HUES6 (cell line): ENCODE measurements at regions not wholly inside any gene's neighbourhood (a gene's known extent, or its start where the extent isn't known, plus 50 kb on each side); places are given as distances from the start of the nearest gene placed in this dataset.
"Not testable (repeated sequence)": the region's sequence is repeated elsewhere in the genome, so short reads cannot be mapped to it uniquely, and the experiment has no call there.

ENCODE experiments used
- H3K27ac ChIP-seq: 2 replicates; pipeline ENCODE4 v1.7.0; 2013; ENCODE audit warnings: low read depth, mild to moderate bottlenecking, low read length, inconsistent platforms
- H3K27me3 ChIP-seq: 2 replicates; pipeline ENCODE4 v1.6.1; 2013; ENCODE audit warnings: low read length; ENCODE audit not compliant: control insufficient read depth, insufficient read depth
- H3K36me3 ChIP-seq: 2 replicates; pipeline ENCODE4 v1.6.1; 2013; ENCODE audit warnings: low read length; ENCODE audit not compliant: control insufficient read depth, insufficient read depth
- H3K4me1 ChIP-seq: 2 replicates; pipeline ENCODE4 v1.6.1; 2013; ENCODE audit warnings: low read length; ENCODE audit not compliant: control insufficient read depth, insufficient read depth
- H3K4me3 ChIP-seq: 2 replicates; pipeline ENCODE4 v1.5.1; 2013; ENCODE audit warnings: low read depth, low read length
- H3K9ac ChIP-seq: one replicate; pipeline ENCODE4 v1.6.1; 2013; ENCODE audit warnings: mild to moderate bottlenecking, low read length
- H3K9me3 ChIP-seq: 2 replicates; pipeline ENCODE4 v1.6.1; 2013; ENCODE audit warnings: low read depth, low read length; ENCODE audit not compliant: control insufficient read depth, insufficient read depth

DNA sequence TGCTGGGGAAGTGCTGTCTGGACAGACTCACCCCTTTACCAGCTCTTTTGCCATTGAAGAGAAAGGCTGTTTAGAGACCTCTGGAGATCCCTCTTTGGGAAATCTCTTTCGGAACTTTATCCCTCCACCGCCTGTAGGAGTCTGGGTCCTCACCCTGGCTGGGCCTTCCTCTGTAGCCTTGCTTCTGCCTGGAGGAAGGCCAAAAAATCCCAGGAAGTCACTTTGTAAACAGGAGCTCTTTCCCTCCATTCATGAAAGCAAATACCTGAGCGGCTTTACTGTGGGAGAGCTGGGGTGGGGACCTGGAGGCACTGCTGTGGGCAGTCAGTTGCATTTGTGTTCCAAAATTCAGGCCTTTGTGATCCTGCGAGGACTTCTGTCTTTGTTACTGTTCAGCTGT, 126.2 kb downstream of the KLF6 start:
- peaks cover 11% of the 10 kb centered on the region for H3K4me1 ChIP-seq
- no peak overlapping the region for H3K27ac ChIP-seq
- H3K27me3 ChIP-seq = no peaks in the 10 kb centered on the region
- H3K4me3 ChIP-seq = no peak overlapping the region
- no peaks in the 10 kb centered on the region for H3K36me3 ChIP-seq
- peaks cover 10% of the 10 kb centered on the region for H3K9me3 ChIP-seq
- no peak overlapping the region for H3K9ac ChIP-seq

DNA sequence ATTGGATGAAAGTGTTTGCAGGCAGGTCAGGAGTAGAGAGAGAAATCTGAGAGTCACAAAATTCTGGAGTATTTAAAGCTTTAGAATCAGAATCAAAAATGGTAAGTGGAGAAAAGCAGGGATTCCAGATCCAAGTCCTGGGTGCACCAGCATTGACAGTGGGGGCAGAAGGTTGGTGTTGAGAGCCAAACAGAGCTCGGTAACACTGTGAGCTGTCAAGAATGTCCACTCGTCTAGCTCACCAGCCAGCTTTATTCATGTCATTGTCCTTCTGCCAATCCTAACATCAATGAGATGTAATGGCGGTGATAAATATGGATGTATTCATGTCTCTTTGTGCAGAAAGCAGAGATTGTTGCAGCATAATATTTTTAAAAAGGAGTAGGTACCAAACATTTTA, 128.8 kb downstream of the KLF6 start:
- Histone ChIP-seq H3K9me3 (peaks cover 8% of the 10 kb centered on the region), H3K4me1 (peaks cover 11% of the 10 kb centered on the region), H3K36me3 (no peaks in the 10 kb centered on the region), H3K4me3 (no peak overlapping the region), H3K27me3 (no peaks in the 10 kb centered on the region), H3K9ac (no peak overlapping the region), H3K27ac (no peak overlapping the region)

DNA sequence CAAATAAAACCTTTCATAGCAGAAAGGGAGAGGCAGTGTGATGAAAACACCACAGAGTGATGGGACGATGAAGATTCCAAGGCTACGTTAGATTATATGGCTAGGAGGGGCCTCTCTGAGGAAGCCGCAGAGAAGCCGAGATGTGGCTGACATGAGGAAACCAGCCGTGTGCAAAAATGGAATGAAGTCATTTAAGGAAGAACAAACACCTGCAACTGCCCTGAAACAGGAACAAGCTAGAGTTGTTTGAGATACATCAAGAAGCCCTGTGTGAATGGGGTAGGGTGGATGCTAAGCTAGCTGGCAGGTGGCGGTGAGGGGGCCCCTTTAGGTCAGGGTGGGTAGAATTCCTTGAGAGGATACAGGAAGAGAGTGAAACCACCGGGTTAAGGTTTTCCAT, 129.5 kb downstream of the KLF6 start:
- Histone ChIP-seq H3K4me3 (no peak overlapping the region), H3K27me3 (no peaks in the 10 kb centered on the region), H3K36me3 (no peaks in the 10 kb centered on the region), H3K27ac (no peak overlapping the region), H3K9me3 (peaks cover under 1% of the 10 kb centered on the region; the same call in 1 of the 2 replicates), H3K9ac (no peak overlapping the region), H3K4me1 (peaks cover 11% of the 10 kb centered on the region)

DNA sequence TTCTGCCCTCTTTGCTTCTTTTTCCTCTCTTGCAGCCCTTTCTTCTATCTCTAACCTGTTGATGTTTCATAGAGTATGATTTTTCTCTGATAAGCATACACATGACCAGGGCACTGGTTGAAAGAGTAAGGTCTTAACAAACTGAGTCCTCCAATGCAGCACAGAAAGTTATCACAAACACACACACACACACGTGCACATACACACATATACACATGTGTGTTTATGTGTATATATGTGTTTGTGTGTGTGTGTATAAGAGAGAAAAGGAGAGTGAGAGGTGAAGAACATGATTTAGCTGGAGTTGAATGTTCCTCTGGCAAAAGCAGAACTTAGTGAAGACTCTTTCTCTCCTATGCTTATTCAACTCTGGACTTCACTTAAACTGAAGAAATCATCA, 130.0 kb downstream of the KLF6 start:
- Histone ChIP-seq H3K9me3 (no peaks in the 10 kb centered on the region), H3K9ac (no peak overlapping the region), H3K4me1 (peaks cover 11% of the 10 kb centered on the region), H3K27me3 (no peaks in the 10 kb centered on the region), H3K27ac (no peak overlapping the region), H3K36me3 (no peaks in the 10 kb centered on the region), H3K4me3 (no peak overlapping the region)

DNA sequence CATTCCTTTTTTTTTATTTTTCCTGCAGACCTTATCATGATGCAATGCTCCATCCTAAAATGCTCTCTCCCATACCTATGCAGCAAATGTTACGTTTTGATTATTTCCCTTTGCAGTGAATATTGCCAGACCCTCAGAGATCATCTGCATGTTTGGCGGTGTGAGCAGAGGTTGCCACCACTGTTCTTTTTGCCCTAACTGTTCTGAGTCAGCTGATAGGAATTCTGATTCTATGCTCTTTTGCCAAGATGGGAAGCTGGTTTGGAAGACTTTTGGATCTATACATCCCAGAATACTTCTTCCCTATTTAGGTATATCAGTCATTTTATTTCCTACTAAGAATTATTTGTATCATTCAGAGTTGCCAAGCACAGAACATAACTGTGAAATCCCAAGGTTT, 130.5 kb downstream of the KLF6 start:
- no peaks in the 10 kb centered on the region for H3K9me3 ChIP-seq
- no peak overlapping the region for H3K27ac ChIP-seq

DNA sequence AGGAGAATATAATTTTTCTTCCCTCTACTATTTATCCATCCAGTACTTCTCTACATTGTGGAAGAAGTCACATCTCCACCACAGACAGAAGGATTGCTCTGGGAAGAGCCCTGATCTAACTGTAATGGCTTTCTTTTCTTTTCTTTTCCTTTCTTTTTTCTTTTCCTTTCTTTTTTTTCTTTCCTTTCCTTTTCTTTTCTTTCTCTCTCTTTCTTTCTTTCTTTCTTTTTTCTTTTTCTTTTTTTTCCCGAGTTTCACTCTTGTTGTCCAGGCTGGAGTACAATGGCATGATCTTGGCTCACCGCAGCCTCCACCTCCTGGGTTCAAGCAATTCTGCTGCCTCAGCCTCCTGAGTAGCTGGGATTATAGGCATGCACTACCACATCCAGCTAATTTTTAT, 131.7 kb downstream of the KLF6 start:
- H3K4me1 ChIP-seq, H3K9me3 ChIP-seq, H3K4me3 ChIP-seq, H3K9ac ChIP-seq, H3K27me3 ChIP-seq, H3K27ac ChIP-seq, H3K36me3 ChIP-seq: not testable (repeated sequence)

More for the DNA sequence above, 130.5 kb downstream of the KLF6 start:
- no peak overlapping the region for H3K9ac ChIP-seq
- H3K4me1 ChIP-seq = peaks cover 9% of the 10 kb centered on the region
- no peaks in the 10 kb centered on the region for H3K36me3 ChIP-seq
- H3K4me3 ChIP-seq = no peak overlapping the region
- no peaks in the 10 kb centered on the region for H3K27me3 ChIP-seq

DNA sequence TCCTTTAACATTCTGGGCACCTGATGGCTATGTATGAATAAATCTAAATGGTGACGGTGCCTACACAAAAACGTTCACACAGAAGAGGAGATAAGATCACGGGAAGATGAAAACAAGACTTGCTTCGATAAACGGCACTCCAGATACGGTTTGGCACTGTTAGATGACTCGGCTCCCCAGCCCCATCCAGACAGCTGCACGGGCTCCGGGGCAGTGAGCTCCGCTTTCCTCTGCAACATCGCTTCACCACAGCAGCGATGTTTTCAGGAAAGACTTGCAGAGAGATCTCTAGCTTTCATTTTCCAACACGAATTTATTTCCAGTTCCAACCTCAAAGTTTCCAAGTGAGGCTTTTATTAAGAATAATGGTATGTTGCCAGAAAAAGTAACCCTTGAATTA, 132.1 kb downstream of the KLF6 start:
- Histone ChIP-seq H3K9ac (no peak overlapping the region), H3K27me3 (no peaks in the 10 kb centered on the region), H3K4me3 (no peak overlapping the region), H3K27ac (no peak overlapping the region), H3K9me3 (no peaks in the 10 kb centered on the region), H3K36me3 (no peaks in the 10 kb centered on the region), H3K4me1 (no peaks in the 10 kb centered on the region)

DNA sequence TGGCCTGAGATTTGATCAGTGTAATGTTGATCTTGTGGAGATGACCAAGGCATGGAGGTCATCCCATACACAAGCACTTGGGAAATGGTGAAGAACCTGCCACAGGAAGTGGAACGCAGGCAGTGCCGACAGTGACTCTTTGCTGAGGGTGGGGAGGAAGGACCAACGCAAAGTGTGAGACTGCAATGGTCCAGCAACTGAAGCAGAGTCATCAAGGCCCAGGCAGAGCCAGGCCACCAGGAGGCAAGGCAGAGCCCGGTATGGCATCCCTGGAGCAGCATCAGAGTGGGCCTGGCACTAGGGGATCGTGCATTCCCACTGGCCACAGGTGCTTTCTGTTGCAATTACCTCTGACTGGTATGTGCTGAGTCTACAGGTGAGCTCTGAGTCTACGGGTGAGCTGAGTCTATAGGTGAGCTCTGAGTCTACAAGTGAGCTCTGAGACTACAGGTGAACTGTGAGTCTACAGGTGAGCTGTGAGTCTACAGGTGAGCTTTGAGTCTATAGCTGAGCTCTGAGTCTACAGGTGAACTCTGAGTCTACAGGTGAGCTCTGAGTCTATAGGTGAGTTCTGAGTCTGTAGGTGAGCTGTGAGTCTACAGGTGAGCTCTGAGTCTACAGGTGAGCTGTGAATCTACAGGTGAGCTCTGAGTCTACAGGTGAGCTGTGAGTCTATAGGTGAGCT, 132.9 kb downstream of the KLF6 start:
- no peaks in the 10 kb centered on the region for H3K27me3 ChIP-seq
- no peaks in the 10 kb centered on the region for H3K36me3 ChIP-seq
- H3K9ac ChIP-seq = no peak overlapping the region
- no peaks in the 10 kb centered on the region for H3K9me3 ChIP-seq
- H3K4me3 ChIP-seq = no peak overlapping the region
- no peak overlapping the region for H3K27ac ChIP-seq
- no peaks in the 10 kb centered on the region for H3K4me1 ChIP-seq

DNA sequence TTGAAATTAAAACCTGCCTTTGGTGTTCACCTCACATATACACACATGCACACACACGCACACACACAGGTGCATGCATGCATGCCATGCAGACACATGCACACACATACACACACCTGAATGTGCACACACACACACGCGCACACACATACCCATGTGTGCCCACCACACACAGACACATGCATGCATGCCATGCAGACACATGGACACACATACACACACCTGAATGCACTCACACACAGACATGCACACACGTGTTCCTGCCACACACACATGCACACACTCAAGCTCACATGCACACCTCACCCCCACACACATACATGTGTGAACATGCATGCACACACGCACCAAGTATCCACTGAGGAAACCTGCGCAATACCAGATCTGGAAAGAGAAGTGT, 136.4 kb downstream of the KLF6 start:
- H3K27me3 ChIP-seq = no peaks in the 10 kb centered on the region
- H3K9me3 ChIP-seq = no peaks in the 10 kb centered on the region
- H3K9ac ChIP-seq = no peak overlapping the region
- no peaks in the 10 kb centered on the region for H3K36me3 ChIP-seq
- no peaks in the 10 kb centered on the region for H3K4me1 ChIP-seq
- no peak overlapping the region for H3K4me3 ChIP-seq
- H3K27ac ChIP-seq = no peak overlapping the region

DNA sequence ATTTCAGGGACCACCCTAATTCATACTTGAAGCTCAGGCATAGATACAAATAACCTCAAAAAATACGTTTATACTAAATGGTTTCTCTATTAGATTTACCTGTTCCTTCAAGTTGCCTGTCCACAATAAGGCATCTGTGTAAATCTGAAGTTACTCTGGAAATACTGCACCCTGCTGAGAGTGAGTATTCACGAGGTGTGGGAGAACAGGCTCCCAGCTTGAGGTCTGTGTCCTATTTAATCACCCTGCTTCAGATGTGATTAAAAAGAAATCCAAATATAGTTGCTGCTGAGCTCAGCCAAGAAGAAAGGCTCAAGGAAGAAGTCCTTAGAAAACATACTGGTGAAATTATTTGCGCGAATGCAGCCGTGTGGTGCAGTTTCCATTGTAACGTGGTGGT, 136.8 kb downstream of the KLF6 start:
- H3K9ac ChIP-seq = no peak overlapping the region
- no peaks in the 10 kb centered on the region for H3K36me3 ChIP-seq
- no peaks in the 10 kb centered on the region for H3K9me3 ChIP-seq

DNA sequence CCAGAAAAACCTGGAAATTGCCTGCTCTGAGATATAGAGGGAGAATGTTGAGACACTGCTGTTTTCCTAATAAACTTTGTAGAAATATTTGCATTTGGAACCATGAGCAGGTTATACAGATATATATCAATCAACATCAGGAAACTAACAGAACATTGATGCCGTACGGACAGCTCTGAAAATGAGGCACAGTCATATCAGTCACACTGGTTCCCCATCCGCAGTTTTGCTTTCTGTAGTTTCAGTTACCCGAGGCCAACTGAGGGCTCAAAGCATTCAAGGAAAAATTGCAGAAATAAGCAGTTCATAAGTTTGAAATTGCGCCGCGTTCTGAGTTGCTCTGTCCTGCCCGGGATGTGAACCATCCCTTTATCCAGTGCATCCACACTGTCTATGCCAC, 137.9 kb downstream of the KLF6 start:
- Histone ChIP-seq H3K27me3 (no peaks in the 10 kb centered on the region), H3K4me1 (no peaks in the 10 kb centered on the region), H3K9ac (no peak overlapping the region), H3K27ac (no peak overlapping the region), H3K4me3 (no peak overlapping the region), H3K9me3 (no peaks in the 10 kb centered on the region), H3K36me3 (no peaks in the 10 kb centered on the region)

More for the DNA sequence above, 136.8 kb downstream of the KLF6 start:
- no peaks in the 10 kb centered on the region for H3K4me1 ChIP-seq
- H3K4me3 ChIP-seq = no peak overlapping the region
- no peaks in the 10 kb centered on the region for H3K27me3 ChIP-seq
- H3K27ac ChIP-seq = no peak overlapping the region

DNA sequence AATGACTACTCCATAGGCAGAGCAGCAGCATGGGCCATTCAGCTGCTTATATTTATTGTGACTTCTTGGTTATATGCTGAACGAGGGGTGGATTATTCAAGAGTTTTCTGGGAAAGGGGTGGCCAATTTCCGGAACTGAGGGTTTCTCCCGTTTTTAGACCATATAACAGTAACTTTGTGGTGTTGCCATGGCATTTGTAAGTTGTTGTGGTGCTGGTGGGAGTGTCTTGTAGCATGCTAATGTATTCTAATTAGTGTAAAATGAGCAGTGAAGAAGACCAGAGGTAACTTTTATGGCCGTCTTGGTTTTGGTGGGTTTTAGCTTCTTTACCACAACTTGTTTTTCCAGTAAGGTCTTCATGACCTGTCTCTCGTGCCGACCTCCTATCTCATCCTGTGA, 139.6 kb downstream of the KLF6 start:
- H3K4me1 ChIP-seq = no peaks in the 10 kb centered on the region
- no peaks in the 10 kb centered on the region for H3K9me3 ChIP-seq
- no peaks in the 10 kb centered on the region for H3K27me3 ChIP-seq
- H3K36me3 ChIP-seq = no peaks in the 10 kb centered on the region
- no peak overlapping the region for H3K4me3 ChIP-seq
- H3K27ac ChIP-seq = no peak overlapping the region
- H3K9ac ChIP-seq = no peak overlapping the region
